Activated T-cell treated with anti-CD3 and anti-CD28 coated beads for 24 hours (primary cell): ENCODE measurements at regions not wholly inside any gene's neighbourhood (a gene's known extent, or its start where the extent isn't known, plus 50 kb on each side); places are given as distances from the start of the nearest gene placed in this dataset.
"Not testable (repeated sequence)": the region's sequence is repeated elsewhere in the genome, so short reads cannot be mapped to it uniquely, and the experiment has no call there.

Source experiments
- DNase-seq: peaks from one replicate; pipeline ENCODE4 v3.0.0-alpha.2; 2020; ENCODE audit warnings: low read depth

DNA sequence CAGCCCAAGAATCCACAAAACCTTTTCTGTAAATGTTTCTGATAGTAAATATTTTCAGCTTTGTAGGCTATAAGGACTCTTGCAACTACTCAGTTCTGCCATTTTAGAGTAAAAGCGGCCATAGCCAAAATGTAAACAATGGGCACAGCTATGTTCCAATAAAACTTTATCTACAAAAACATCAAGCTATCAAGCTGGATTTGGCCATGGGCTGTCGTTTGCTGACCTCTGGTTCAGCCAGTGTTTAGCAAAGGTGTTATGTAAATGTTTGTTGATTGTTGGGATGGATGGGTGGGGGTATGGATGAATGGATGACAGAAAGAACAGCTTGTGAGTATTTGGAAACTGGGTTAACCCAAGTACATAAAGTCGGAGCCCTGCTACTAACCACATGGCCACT is 111.1 kb upstream of the VRK1 start:
- DNase-seq, result no peak

GRCh38 chr14:96688629-96689028 is 108.6 kb upstream of the VRK1 start:
- no peak for DNase-seq

GRCh38 chr14:96690713-96691383 is 106.3 kb upstream of the VRK1 start:
- no peak for DNase-seq

DNA sequence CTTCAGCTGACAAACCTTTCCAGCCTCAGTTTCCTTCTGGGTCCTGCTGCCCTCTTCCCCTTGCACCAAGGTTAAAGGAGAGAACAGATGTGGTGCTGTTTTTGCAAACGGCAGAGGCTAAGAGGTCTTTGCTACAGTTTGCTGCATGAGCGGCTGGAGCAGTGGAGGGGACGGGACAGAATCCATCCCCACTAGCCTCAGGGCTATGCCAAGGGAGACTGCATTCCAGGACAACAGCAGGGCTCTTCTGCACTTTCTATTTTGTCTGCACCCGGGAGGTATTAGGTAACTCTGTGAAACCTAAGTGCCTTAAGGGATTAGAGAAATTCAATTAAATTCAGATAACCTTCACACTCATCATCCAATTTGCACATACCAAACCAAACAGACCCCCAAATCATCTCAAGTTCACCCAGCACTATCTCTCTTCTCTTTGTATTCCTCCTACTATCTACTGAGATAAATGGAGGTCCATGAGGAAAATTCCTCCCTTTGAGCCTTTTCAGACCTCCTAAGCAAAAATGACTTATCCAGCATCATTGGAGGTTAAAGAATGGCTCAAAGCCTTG is 103.8 kb upstream of the VRK1 start:
- DNase-seq, result no peak

DNA sequence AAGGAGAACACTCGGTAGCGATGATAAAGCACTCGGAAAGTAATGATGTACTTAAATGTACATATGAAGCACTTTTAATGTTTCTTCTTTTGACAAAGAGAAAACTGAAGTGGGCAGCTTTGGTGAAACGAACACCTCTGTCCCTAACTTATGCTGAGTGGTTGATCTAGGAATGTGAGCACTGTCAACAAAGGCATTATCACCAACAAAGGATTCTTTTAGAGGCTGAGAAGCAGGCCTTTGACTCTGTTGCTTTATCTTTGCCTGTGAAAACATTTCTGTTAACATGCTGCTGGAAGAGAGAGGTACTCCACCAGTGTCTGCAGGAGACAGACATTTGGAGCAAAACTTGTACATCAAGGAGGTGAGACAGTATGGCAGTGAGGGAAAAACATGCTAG is 103.2 kb upstream of the VRK1 start:
- no peak for DNase-seq

GRCh38 chr14:96698960-96699539 is 98.1 kb upstream of the VRK1 start:
- no peak for DNase-seq

- DNase-seq, result no peak
Measured at GRCh38 chr14:96699666-96700065, 97.5 kb upstream of the VRK1 start.

DNA sequence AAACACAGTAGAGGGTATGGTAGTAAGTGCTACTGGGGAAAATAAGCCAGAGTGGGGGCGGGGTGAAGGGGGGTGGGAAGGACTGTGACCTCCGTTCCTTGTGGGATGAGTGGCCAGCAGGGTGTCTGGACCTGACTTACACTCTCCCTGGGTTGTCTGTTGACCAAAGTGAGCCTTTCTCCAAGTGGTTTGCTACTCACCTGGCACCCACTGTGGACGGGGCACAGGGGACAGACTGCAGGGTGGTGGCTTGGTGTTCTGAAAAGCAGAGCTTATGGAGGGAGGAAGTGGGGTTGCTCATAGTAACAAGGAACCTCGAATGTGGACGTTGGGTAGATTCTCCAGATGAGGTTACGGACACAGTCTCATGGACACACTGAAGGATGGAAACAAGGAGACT is 94.4 kb upstream of the VRK1 start:
- no peak for DNase-seq

DNA sequence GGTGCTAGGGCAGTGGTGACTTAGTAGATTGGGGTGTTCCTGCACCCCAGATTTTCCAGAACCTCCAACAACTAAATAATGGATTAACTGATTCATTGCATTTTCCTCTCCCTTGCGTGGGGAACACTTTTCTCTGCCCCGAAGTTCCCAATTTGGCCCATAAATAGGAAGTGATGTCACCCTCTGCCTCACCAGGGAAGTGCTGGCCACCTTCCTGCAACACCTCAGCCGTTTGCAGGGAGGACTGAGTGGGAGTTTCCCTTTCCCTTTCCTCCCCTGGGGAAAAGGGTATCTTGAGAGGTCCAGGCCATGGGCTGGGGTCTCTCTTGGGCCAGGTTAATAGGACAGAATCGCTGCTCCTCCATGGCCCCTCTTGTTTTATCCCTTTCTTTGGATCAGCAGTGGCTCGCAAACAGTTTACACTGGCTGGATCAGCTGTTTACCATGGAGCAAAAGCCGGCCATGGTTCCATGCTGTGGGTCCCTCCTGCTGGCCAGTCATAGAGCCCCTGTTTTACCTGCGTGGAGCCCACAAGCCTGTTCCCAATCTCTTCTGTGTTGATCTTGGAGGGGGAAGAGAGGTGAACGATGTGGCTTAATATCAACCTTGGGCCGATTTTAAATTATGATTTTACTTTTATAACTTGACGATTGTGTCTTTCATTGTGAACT is 91.6 kb upstream of the VRK1 start:
- DNase-seq, result no peak

- DNase-seq, result no peak
Measured at GRCh38 chr14:96706893-96707292, 90.3 kb upstream of the VRK1 start.

- no peak for DNase-seq
Measured at GRCh38 chr14:96710060-96710666, 87.0 kb upstream of the VRK1 start.

GRCh38 chr14:96711559-96712267 is 85.5 kb upstream of the VRK1 start:
- no peak for DNase-seq

- DNase-seq, result no peak
Measured at GRCh38 chr14:96713426-96713825, 83.8 kb upstream of the VRK1 start.

- not testable (repeated sequence) for DNase-seq
Measured at GRCh38 chr14:96714537-96714936, 82.6 kb upstream of the VRK1 start.

DNA sequence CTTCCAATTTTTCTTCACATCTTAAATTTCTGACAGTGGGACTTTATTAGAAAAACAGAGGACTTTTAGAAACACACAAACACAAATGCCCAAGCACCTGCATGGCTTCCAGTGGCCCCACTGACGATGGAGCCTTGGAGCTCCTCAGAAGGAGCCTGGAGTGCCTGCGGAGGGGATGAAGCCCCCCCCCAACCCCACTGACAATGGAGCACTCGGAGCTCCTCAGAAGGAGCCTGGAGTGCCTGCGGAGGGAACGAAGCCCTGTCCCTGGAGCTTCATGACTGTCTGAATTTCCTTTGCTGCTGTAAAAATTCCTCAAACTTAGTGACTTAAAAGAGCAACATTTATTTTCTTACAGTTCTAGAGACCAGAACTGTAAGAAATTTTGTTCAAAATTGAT is 80.1 kb upstream of the VRK1 start:
- DNase-seq, result no peak

DNA sequence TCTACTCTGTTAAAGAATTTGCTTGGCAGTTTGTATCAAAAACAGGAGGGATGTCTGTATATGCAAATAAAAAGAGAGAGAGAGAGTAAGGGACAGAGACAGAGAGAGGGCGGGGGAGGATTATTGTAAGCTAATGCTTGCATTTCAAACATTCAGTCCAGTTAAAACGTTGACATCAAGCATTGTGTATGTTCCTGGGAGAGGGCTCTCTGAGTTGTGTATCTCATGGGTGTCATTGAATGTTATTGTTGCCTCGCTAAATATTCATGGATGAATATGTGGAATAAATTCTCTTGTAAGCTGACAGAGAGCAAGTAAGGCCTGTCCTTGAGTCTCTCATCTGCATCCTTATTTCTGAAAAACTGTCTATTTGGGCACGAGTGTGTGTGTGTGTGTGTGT is 78.8 kb upstream of the VRK1 start:
- DNase-seq, result no peak

- not testable (repeated sequence) for DNase-seq
Measured at GRCh38 chr14:96720702-96721101, 76.5 kb upstream of the VRK1 start.

DNA sequence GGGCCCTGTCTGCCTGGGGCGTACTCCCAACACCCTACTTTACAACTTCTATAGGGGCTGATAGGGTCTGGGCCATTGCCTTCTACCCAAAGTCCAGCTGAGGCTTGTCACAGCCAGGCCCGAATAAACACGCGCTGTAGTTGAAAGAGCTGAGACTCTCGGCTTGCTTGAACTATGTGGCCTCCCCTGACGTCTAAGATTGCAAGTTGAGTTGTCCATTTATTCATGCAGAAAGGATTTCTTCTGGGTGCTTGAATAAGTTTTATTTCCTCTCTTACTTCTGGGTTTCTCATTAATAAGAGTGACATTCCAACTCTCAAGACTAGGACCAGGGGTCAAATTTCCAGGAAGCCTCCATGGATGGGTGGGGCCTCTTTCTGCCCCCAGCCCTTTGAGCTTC is 74.4 kb upstream of the VRK1 start:
- no peak for DNase-seq

GRCh38 chr14:96723946-96724345 is 73.2 kb upstream of the VRK1 start:
- no peak for DNase-seq

- DNase-seq, result no peak
Measured at GRCh38 chr14:96725232-96725631, 72.0 kb upstream of the VRK1 start.

GRCh38 chr14:96727073-96727472 is 70.1 kb upstream of the VRK1 start:
- no peak for DNase-seq

GRCh38 chr14:96727491-96727890 is 69.7 kb upstream of the VRK1 start:
- DNase-seq, result no peak
